Fibroblast of the aortic adventitia (primary cell): ENCODE measurements at regions not wholly inside any gene's neighbourhood (a gene's known extent, or its start where the extent isn't known, plus 50 kb on each side); places are given as distances from the start of the nearest gene placed in this dataset.

Experiments used
- DNase-seq: peaks from one replicate; pipeline ENCODE4 v3.0.0-alpha.2; 2010; ENCODE audit warnings: low read depth
- H3K4me3 ChIP-seq: 2 replicates; pipeline ENCODE4 v1.5.1; 2011; ENCODE audit warnings: low read depth, mild to moderate bottlenecking, control low read depth, low read length, moderate library complexity
- TF ChIP-seq, protein P1 (sequence below): IDR thresholded peaks from 2 replicates; pipeline ENCODE4 v1.5.1; 2011; ENCODE audit warnings: mild to moderate bottlenecking, low read length, control low read depth, inconsistent platforms; ENCODE audit not compliant: insufficient read depth

DNA sequence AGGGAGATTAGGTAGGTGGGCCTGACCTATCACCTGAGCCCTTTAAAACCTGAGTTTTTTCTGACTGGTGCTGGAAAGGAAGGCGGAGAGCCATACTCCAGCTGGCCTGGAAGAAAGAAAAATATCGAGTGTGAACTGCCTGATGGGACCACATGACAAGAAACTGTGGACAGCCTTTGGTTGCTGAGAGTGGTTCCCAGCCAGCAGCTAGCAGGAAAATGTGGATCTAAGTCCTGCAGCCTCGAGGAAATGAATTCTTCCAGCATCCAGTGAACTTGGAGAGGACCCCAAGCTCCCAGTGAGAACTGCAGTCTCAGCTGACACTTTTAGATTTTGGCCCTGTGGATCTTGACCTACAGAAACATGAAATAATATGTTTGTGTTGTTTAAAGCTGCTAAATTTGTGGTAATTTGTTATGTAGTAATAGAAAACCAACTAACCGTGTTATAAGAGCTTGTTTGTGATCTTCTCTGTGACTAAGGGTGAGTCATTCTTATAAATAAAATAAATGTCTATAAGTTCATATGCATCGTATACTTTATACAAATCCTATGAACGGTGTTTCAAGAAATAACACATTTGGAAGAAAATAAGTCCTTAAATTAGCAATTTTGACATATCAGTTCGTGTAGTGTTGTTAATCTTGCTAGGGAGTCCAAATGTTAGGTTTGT, 359.6 kb downstream of the BMP4 start:
- TF ChIP-seq, protein P1, sequence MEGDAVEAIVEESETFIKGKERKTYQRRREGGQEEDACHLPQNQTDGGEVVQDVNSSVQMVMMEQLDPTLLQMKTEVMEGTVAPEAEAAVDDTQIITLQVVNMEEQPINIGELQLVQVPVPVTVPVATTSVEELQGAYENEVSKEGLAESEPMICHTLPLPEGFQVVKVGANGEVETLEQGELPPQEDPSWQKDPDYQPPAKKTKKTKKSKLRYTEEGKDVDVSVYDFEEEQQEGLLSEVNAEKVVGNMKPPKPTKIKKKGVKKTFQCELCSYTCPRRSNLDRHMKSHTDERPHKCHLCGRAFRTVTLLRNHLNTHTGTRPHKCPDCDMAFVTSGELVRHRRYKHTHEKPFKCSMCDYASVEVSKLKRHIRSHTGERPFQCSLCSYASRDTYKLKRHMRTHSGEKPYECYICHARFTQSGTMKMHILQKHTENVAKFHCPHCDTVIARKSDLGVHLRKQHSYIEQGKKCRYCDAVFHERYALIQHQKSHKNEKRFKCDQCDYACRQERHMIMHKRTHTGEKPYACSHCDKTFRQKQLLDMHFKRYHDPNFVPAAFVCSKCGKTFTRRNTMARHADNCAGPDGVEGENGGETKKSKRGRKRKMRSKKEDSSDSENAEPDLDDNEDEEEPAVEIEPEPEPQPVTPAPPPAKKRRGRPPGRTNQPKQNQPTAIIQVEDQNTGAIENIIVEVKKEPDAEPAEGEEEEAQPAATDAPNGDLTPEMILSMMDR = no peak
- H3K4me3 ChIP-seq = no peak overlapping the region
- no peak for DNase-seq

GRCh38 chr14:53591816-53592215, 364.8 kb downstream of the BMP4 start:
- no peak overlapping the region for H3K4me3 ChIP-seq
- TF ChIP-seq, protein P1 = no peak
- no peak for DNase-seq

GRCh38 chr14:53581504-53581903, 375.1 kb downstream of the BMP4 start:
- no peak overlapping the region for H3K4me3 ChIP-seq
- no peak for DNase-seq
- TF ChIP-seq, protein P1 = no peak

GRCh38 chr14:53571641-53572328, 384.8 kb downstream of the BMP4 start:
- H3K4me3 ChIP-seq = no peak overlapping the region
- no peak for DNase-seq
- TF ChIP-seq, protein P1 = no peak

DNA sequence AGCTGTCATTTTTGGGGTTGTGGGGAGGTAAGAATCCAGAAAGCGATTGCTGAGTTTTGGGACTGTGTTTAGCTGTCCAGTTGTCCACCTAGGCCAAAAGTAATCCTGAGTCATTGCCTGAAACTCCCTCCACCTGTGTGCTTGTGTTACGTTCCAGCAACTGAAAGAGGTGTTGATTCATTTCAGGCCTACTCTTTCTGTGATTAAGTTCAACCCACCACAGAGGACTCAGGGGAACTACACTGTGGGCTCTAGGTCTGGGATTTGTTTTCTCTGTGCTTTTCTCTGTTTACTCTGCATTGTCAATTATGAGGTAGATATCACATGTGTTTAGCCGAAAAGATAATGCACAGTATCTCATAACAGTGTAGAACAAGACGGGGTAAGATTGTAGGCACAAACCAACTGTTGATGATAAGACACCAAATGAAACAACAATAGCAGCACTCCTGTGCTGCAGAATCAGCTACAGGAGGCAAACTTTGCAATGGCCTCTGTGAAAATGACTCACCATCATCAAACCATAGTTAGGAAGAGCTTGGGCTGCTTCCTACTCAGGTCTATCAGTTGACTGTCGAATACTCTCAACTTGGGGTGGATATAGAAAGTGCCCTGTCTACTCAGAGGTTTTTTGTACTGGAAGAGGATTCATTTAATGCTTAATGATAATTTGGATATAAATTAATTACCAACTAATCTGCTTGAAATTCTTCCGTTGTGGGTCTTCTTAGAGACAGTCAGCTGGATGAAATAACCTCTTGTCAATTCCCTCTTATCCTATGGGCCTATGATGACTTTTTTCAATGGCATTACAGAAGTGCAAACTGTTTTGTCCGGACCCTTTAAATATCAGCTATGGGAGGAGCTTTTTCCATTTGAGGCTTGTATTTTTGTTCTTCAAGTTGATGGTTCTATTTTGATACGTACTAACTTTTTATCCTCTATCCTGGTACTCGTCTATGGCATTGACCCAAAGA, 385.9 kb downstream of the BMP4 start:
- TF ChIP-seq, protein P1 = no peak
- H3K4me3 ChIP-seq = no peak overlapping the region
- no peak for DNase-seq

- no peak overlapping the region for H3K4me3 ChIP-seq
- TF ChIP-seq, protein P1 = no peak
- DNase-seq = no peak
Measured at GRCh38 chr14:53569446-53569845, 387.2 kb downstream of the BMP4 start.
